ENCODE measurements at regions not wholly inside any gene's neighbourhood (a gene's known extent, or its start where the extent isn't known, plus 50 kb on each side); places are given as distances from the start of the nearest gene placed in this dataset.

DNA sequence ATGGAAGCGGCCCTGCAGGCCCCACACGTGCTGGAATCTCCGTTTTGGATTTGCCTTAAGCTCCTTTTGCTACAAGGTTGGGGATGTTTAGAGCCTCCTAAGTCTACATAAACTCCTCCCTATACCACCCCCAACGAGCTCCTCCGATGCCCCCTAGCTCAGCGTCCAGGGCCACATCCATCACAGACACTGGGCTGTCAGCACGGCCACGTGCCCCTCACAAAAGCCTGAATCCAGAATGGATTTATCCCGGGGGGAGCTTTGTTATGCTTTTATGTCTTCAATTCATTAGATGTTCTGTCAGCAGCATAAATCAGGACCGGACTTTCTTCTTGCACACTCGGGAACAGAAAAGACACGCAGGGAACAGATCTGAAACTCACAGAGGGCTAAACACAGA is 52.6 kb upstream of the CD82 start:
- no peaks in the 10 kb centered on the region for H3K4me1 ChIP-seq (ENCODE audit: insufficient read depth)
- no peak for DNase-seq (ENCODE audit: extremely low spot score)
- no peak overlapping the region for H3K27ac ChIP-seq (ENCODE audit: low read depth)
- H3K4me3 ChIP-seq (ENCODE audit: low read depth, low read length) = no peak overlapping the region
- WGBS = 53% methylated on average over 12 of the region's 12 CpGs
- H3K36me3 ChIP-seq (ENCODE audit: insufficient read depth) = no peaks in the 10 kb centered on the region

DNA sequence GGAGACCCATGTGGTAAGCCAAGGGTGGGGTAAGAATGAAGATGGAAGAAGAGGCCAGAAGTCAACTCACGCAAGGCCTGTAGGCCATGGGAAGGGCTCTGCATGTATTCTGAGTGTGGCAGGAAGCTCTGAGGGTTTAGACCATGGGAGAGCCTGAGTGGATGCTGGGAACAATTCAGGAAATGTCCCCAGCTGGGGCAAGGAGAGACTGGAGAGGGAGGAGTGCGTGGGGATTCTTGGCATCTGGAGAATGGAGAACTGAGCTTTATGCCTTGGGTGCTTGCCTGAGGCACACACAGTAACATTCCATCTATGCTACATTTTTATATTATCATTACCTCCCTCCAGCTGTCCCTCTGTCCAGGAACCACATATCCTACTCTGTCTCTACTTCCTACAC is 50.4 kb upstream of the CD82 start:
- WGBS = 78% methylated on average over 2 of the region's 2 CpGs
- no peak for DNase-seq (ENCODE audit: extremely low spot score)
- H3K4me1 ChIP-seq (ENCODE audit: insufficient read depth) = no peaks in the 10 kb centered on the region
- no peak overlapping the region for H3K4me3 ChIP-seq (ENCODE audit: low read depth, low read length)
- no peaks in the 10 kb centered on the region for H3K36me3 ChIP-seq (ENCODE audit: insufficient read depth)
- no peak overlapping the region for H3K27ac ChIP-seq (ENCODE audit: low read depth)
